Progenitor cell of endocrine pancreas (in vitro differentiated cells): ENCODE measurements at regions not wholly inside any gene's neighbourhood (a gene's known extent, or its start where the extent isn't known, plus 50 kb on each side); places are given as distances from the start of the nearest gene placed in this dataset.

ENCODE experiments used
- DNase-seq: peaks from one replicate; pipeline ENCODE4 v3.0.0; 2021; ENCODE audit warnings: low spot score; ENCODE audit not compliant: unreplicated experiment
- H3K27ac Mint-ChIP-seq: 2 replicates; pipeline ENCODE4 v1.8.0; 2021; ENCODE audit warnings: mild to moderate bottlenecking, moderate library complexity, mixed read lengths
- H3K27me3 Mint-ChIP-seq: 2 replicates; pipeline ENCODE4 v1.8.0; 2021; ENCODE audit warnings: mixed read lengths
- H3K36me3 Mint-ChIP-seq: 2 replicates; pipeline ENCODE4 v1.8.0; 2022; ENCODE audit warnings: mixed read lengths; ENCODE audit not compliant: insufficient read depth
- H3K4me1 Mint-ChIP-seq: 2 replicates; pipeline ENCODE4 v1.8.0; 2021; ENCODE audit warnings: low read depth, mixed read lengths
- H3K4me3 Mint-ChIP-seq: 2 replicates; pipeline ENCODE4 v1.8.0; 2021; ENCODE audit warnings: low read depth, mild to moderate bottlenecking, moderate library complexity, mixed read lengths
- H3K9me3 Mint-ChIP-seq: 2 replicates; pipeline ENCODE4 v1.8.0; 2021; ENCODE audit warnings: low read depth, mixed read lengths
- TF ChIP-seq, protein P1 (sequence below): fragments of 200-600 bp; sonication (generic); IDR thresholded peaks from one replicate; pipeline ENCODE4 v1.5.0; 2021; ENCODE audit warnings: antibody characterized with exemption, mild to moderate bottlenecking; ENCODE audit not compliant: unreplicated experiment

DNA sequence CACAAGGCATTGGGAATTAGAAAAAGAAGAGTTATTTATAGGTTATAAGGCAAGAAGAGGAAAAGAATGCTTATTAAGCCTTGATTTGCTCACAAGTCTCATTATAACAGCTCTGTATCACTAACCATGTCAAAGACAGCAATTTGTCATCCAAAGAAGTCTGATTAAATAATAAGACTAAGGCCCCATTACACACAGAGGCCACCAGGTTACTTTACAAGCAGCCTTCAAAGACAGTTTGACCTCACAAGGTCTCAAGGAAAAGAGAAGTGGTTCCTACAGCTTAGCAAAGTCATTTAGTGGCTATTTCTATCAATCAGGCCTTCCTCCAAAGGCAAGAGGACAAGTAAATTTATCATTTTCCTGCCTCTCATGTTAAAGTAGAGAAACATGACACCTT lies 188.5 kb downstream of the MBD2 start:
- H3K4me3 Mint-ChIP-seq = no peak overlapping the region
- H3K27ac Mint-ChIP-seq = no peak overlapping the region
- no peaks in the 10 kb centered on the region for H3K9me3 Mint-ChIP-seq
- H3K27me3 Mint-ChIP-seq = no peaks in the 10 kb centered on the region
- DNase-seq = no peak
- no peaks in the 10 kb centered on the region for H3K36me3 Mint-ChIP-seq
- peaks cover 1% of the 10 kb centered on the region for H3K4me1 Mint-ChIP-seq
- TF ChIP-seq, protein P1, sequence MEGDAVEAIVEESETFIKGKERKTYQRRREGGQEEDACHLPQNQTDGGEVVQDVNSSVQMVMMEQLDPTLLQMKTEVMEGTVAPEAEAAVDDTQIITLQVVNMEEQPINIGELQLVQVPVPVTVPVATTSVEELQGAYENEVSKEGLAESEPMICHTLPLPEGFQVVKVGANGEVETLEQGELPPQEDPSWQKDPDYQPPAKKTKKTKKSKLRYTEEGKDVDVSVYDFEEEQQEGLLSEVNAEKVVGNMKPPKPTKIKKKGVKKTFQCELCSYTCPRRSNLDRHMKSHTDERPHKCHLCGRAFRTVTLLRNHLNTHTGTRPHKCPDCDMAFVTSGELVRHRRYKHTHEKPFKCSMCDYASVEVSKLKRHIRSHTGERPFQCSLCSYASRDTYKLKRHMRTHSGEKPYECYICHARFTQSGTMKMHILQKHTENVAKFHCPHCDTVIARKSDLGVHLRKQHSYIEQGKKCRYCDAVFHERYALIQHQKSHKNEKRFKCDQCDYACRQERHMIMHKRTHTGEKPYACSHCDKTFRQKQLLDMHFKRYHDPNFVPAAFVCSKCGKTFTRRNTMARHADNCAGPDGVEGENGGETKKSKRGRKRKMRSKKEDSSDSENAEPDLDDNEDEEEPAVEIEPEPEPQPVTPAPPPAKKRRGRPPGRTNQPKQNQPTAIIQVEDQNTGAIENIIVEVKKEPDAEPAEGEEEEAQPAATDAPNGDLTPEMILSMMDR = no peak

DNA sequence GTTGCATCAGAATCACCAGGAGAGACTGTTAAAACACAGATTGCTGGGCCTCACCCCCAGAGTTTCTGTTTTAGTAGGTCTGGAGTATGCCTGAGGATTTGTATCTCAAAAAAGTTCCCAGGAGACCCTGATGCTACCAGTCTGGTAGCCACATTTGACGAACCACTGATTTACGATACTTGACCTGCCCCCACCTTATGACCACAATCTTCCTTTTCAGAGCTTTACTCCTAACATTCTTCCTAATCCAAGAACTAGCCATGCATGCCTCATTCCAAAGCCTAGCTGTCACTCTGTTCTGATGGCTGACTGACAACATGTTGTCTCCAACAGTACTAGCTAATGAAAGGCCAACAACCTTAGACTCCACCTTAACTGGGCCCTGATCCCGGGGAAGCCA lies 191.4 kb downstream of the MBD2 start:
- Mint-ChIP-seq H3K27me3 (no peaks in the 10 kb centered on the region), H3K4me1 (peaks cover 1% of the 10 kb centered on the region), H3K9me3 (no peaks in the 10 kb centered on the region), H3K27ac (no peak overlapping the region), H3K36me3 (no peaks in the 10 kb centered on the region), H3K4me3 (no peak overlapping the region)
- no peak for DNase-seq
- TF ChIP-seq, protein P1 = no peak

DNA sequence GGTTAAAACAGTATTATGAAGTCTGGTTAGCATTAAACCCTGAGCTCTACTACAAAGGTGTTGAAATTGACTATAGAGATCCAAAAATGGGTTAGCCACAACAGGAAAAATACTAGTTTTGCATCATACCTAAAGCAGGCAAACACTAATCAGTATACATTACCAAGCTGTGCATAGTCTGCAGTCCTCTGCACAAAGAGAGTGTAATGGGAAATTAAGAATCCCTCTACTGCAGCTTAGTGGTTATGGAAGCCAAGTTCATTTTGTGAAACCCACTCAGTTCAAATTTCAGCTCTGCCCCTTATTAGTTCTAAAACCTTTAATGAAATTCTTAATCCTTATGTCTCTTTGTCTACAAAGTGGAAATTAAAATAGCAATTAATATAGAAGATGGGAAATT lies 192.1 kb downstream of the MBD2 start:
- Mint-ChIP-seq H3K4me1 (peaks cover 1% of the 10 kb centered on the region), H3K36me3 (no peaks in the 10 kb centered on the region), H3K4me3 (no peak overlapping the region), H3K27ac (no peak overlapping the region), H3K9me3 (no peaks in the 10 kb centered on the region), H3K27me3 (no peaks in the 10 kb centered on the region)
- TF ChIP-seq, protein P1 = no peak
- DNase-seq = no peak

DNA sequence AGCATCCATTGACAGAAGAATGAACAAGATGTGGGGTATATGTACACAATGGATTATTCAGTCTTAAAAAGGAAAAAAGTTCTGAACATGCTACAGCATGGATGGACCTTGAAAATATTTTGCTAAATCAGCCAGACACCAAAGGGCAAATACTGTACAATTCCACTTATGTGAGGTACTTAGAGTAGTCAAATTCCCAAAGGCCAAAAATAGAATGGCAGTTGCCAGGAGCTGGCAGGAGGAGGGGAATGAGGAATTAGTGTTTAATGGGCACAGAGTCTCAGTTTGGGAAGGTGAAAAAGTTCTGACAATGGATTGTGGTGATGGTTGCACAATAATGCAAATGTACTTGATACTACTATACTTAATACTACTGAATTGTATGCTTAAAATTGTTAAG lies 193.2 kb downstream of the MBD2 start:
- TF ChIP-seq, protein P1 = no peak
- Mint-ChIP-seq H3K27me3 (no peaks in the 10 kb centered on the region), H3K36me3 (no peaks in the 10 kb centered on the region), H3K4me3 (no peak overlapping the region), H3K9me3 (no peaks in the 10 kb centered on the region), H3K4me1 (peaks cover 1% of the 10 kb centered on the region), H3K27ac (no peak overlapping the region)
- no peak for DNase-seq

DNA sequence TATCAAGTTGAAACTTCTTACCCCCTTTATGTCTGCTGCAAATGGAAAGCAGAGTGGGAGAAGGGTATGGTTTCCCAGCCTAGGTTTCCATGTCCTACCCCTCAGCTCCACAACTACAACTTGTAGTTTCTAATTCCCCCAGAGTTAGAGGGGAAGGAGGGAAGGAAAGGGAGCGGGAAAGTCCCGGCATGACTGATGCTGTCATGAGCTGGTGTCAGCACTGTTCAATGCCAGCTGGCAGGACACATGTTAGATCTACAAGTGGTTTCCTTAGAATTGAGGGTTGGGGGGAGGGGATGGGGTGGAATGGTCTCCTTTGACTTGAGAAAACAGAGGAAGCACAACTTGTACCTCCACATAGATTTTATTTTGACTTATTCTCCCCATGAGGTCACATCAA lies 194.0 kb downstream of the MBD2 start:
- Mint-ChIP-seq H3K36me3 (no peaks in the 10 kb centered on the region), H3K9me3 (no peaks in the 10 kb centered on the region), H3K4me1 (no peaks in the 10 kb centered on the region), H3K4me3 (no peak overlapping the region), H3K27ac (no peak overlapping the region), H3K27me3 (no peaks in the 10 kb centered on the region)
- no peak for DNase-seq
- TF ChIP-seq, protein P1 = no peak
